Activated naive CD4-positive, alpha-beta T cell treated with anti-CD3 and anti-CD28 coated beads, Interleukin-2, amount 50 U/mL, for 72 hours (primary cell): ENCODE measurements at regions not wholly inside any gene's neighbourhood (a gene's known extent, or its start where the extent isn't known, plus 50 kb on each side); places are given as distances from the start of the nearest gene placed in this dataset.

Experiments
- ATAC-seq, 2 donors: fragments of 150-1000 bp; cut with Tn5 transposase; 2 replicates each; pipeline ENCODE4 v1.10.0; 2021; ENCODE audit warnings: mild to moderate bottlenecking in 2 of 2, moderate library complexity in 2 of 2
- DNase-seq, 2 donors: peaks; one replicate each; pipeline ENCODE4 v3.0.0; 2021 to 2022; ENCODE audit warnings: low spot score in 2 of 2
- H3K27ac Mint-ChIP-seq, 2 donors: one replicate each; pipeline ENCODE4 v1.8.0; 2022; ENCODE audit warnings: mild to moderate bottlenecking in 2 of 2, mixed read lengths in 2 of 2
- H3K36me3 Mint-ChIP-seq, 2 donors: one replicate each; pipeline ENCODE4 v1.8.0; 2022; ENCODE audit warnings: mixed read lengths in 2 of 2
- H3K9me3 Mint-ChIP-seq, 2 donors: one replicate each; pipeline ENCODE4 v1.8.0; 2022; ENCODE audit warnings: mixed read lengths in 2 of 2

- H3K9me3 Mint-ChIP-seq = no peaks in the 10 kb centered on the region
- no peaks in the 10 kb centered on the region for H3K36me3 Mint-ChIP-seq
- DNase-seq (no peak), ATAC-seq (no peak)
- no peak overlapping the region for H3K27ac Mint-ChIP-seq
Observed at GRCh38 chr13:33514362-33514761, 228.8 kb upstream of the STARD13 start.

GRCh38 chr13:33515146-33515545, 229.6 kb upstream of the STARD13 start:
- no peaks in the 10 kb centered on the region for H3K9me3 Mint-ChIP-seq
- peak overlapping the region in 1 of 2 donors; percentile 61 for H3K27ac Mint-ChIP-seq
- ATAC-seq (no peak), DNase-seq (no peak)
- no peaks in the 10 kb centered on the region for H3K36me3 Mint-ChIP-seq

GRCh38 chr13:33518452-33518851, 232.9 kb upstream of the STARD13 start:
- no peak for ATAC-seq
- no peaks in the 10 kb centered on the region for H3K9me3 Mint-ChIP-seq
- H3K36me3 Mint-ChIP-seq = no peaks in the 10 kb centered on the region

GRCh38 chr13:33519561-33520467, 234.3 kb upstream of the STARD13 start:
- DNase-seq = no peak
- ATAC-seq = no peak
- Mint-ChIP-seq H3K9me3 (no peaks in the 10 kb centered on the region), H3K36me3 (no peaks in the 10 kb centered on the region), H3K27ac (no peak overlapping the region)

More at GRCh38 chr13:33518452-33518851, 232.9 kb upstream of the STARD13 start:
- H3K27ac Mint-ChIP-seq = no peak overlapping the region
- no peak for DNase-seq

- ATAC-seq (no peak), DNase-seq (no peak)
- Mint-ChIP-seq H3K36me3 (no peaks in the 10 kb centered on the region), H3K9me3 (no peaks in the 10 kb centered on the region), H3K27ac (peak overlapping the region in 1 of 2 donors; percentile 23)
Observed at GRCh38 chr13:33520468-33520839, 234.9 kb upstream of the STARD13 start.

GRCh38 chr13:33524086-33524485, 238.5 kb upstream of the STARD13 start:
- no peaks in the 10 kb centered on the region for H3K9me3 Mint-ChIP-seq
- no peaks in the 10 kb centered on the region for H3K36me3 Mint-ChIP-seq
- H3K27ac Mint-ChIP-seq = no peak overlapping the region
- ATAC-seq (no peak), DNase-seq (no peak)

- Mint-ChIP-seq H3K9me3 (peaks cover 0 to 5% of the 10 kb centered on the region in 2 donors), H3K27ac (no peak overlapping the region), H3K36me3 (peaks cover 0 to 6% of the 10 kb centered on the region in 2 donors)
- DNase-seq (no peak), ATAC-seq (no peak)
Observed at GRCh38 chr13:33525763-33526162, 240.2 kb upstream of the STARD13 start.

GRCh38 chr13:33526718-33527117, 241.2 kb upstream of the STARD13 start:
- ATAC-seq (no peak), DNase-seq (no peak)
- peaks cover 0 to 15% of the 10 kb centered on the region in 2 donors for H3K36me3 Mint-ChIP-seq
- no peak overlapping the region for H3K27ac Mint-ChIP-seq
- peaks cover 3 to 12% of the 10 kb centered on the region in 2 donors for H3K9me3 Mint-ChIP-seq

- Mint-ChIP-seq H3K27ac (no peak overlapping the region), H3K9me3 (peaks cover 3 to 12% of the 10 kb centered on the region in 2 donors), H3K36me3 (peaks cover 0 to 20% of the 10 kb centered on the region in 2 donors)
- ATAC-seq = no peak
- DNase-seq = no peak
Observed at GRCh38 chr13:33528896-33529295, 243.3 kb upstream of the STARD13 start.

GRCh38 chr13:33531484-33531883, 245.9 kb upstream of the STARD13 start:
- DNase-seq (no peak), ATAC-seq (peak in 1 of 2 donors; percentile 64)
- Mint-ChIP-seq H3K36me3 (peaks cover 0 to 24% of the 10 kb centered on the region in 2 donors), H3K27ac (no peak overlapping the region), H3K9me3 (peaks cover 3 to 12% of the 10 kb centered on the region in 2 donors)

- DNase-seq = no peak
- H3K27ac Mint-ChIP-seq = no peak overlapping the region
- peaks cover 4 to 11% of the 10 kb centered on the region in 2 donors for H3K9me3 Mint-ChIP-seq
- no peak for ATAC-seq
- H3K36me3 Mint-ChIP-seq = peaks cover 0 to 25% of the 10 kb centered on the region in 2 donors
Observed at GRCh38 chr13:33535061-33535460, 249.5 kb upstream of the STARD13 start.

- DNase-seq (no peak), ATAC-seq (no peak)
- Mint-ChIP-seq H3K36me3 (peaks cover 12 to 27% of the 10 kb centered on the region in 2 donors), H3K9me3 (peaks cover 0 to 13% of the 10 kb centered on the region in 2 donors), H3K27ac (no peak overlapping the region)
Observed at GRCh38 chr13:33536601-33537000, 251.0 kb upstream of the STARD13 start.

GRCh38 chr13:33537026-33537425, 251.5 kb upstream of the STARD13 start:
- peaks cover 0 to 13% of the 10 kb centered on the region in 2 donors for H3K9me3 Mint-ChIP-seq
- ATAC-seq = peak in 1 of 2 donors; percentile 34
- H3K36me3 Mint-ChIP-seq = peaks cover 12 to 26% of the 10 kb centered on the region in 2 donors
- DNase-seq = no peak
- peak overlapping the region in 1 of 2 donors; percentile 61 for H3K27ac Mint-ChIP-seq

GRCh38 chr13:33537676-33538075, 252.1 kb upstream of the STARD13 start:
- Mint-ChIP-seq H3K27ac (peak overlapping the region; percentile 2 to 61), H3K9me3 (peaks cover 0 to 13% of the 10 kb centered on the region in 2 donors), H3K36me3 (peaks cover 12 to 23% of the 10 kb centered on the region in 2 donors)
- ATAC-seq (no peak), DNase-seq (no peak)

GRCh38 chr13:33541456-33541855, 255.9 kb upstream of the STARD13 start:
- DNase-seq (no peak), ATAC-seq (no peak)
- Mint-ChIP-seq H3K27ac (peak overlapping the region; percentile 98 to 100), H3K9me3 (peaks cover 6 to 17% of the 10 kb centered on the region in 2 donors), H3K36me3 (peaks cover 12 to 17% of the 10 kb centered on the region in 2 donors)

GRCh38 chr13:33541962-33542308, 256.4 kb upstream of the STARD13 start:
- no peak for ATAC-seq
- DNase-seq = no peak
- peaks cover 6 to 17% of the 10 kb centered on the region in 2 donors for H3K9me3 Mint-ChIP-seq
- H3K27ac Mint-ChIP-seq = peak overlapping the region; percentile 98 to 100
- H3K36me3 Mint-ChIP-seq = peaks cover 12 to 17% of the 10 kb centered on the region in 2 donors

- Mint-ChIP-seq H3K9me3 (peaks cover 6 to 17% of the 10 kb centered on the region in 2 donors), H3K27ac (peak overlapping the region; percentile 98 to 100), H3K36me3 (peaks cover 12 to 17% of the 10 kb centered on the region in 2 donors)
- peak; percentile 89 to 90 for ATAC-seq
- DNase-seq = peak; percentile 98 to 100
Observed at GRCh38 chr13:33542309-33543088, 256.9 kb upstream of the STARD13 start.
